Endothelial cell of umbilical vein (primary cell): ENCODE measurements at regions not wholly inside any gene's neighbourhood (a gene's known extent, or its start where the extent isn't known, plus 50 kb on each side); places are given as distances from the start of the nearest gene placed in this dataset.

Experiments
- BruUV-seq: library from RNA; stranded (reverse); fragments of 400-500 nt; replicated peaks from 2 replicates; lab custom pipeline; 2021; lab: Mats Ljungman, UMichigan
- CTCF ChIA-PET: fragments of 300-600, 350-600 bp; sonication (Branson Sonifier 250); formaldehyde crosslinking; loops from one replicate; lab custom pipeline; 2021; ENCODE audit warnings: antibody characterized with exemption, inconsistent platforms; lab: Charles Lee
- POLR2A ChIA-PET: fragments of 300-600, 350-600 bp; sonication (Branson Sonifier 250); formaldehyde crosslinking; loops from one replicate; lab custom pipeline; 2021; ENCODE audit warnings: antibody characterized with exemption, inconsistent platforms; lab: Charles Lee
- DNase-seq: peaks from one replicate; pipeline ENCODE4 v3.0.0-alpha.2; 2011; ENCODE audit warnings: low read depth, low spot score
- FAIRE-seq: peaks from 2 replicates; lab custom pipeline; 2011; peaks lifted over from hg19 to GRCh38; lab: Jason Lieb, UNC
- H2AFZ ChIP-seq: 2 replicates; pipeline ENCODE4 v1.6.0; 2012; ENCODE audit warnings: low read depth, low read length, control low read depth, inconsistent platforms
- H3K27ac ChIP-seq: 2 replicates; pipeline ENCODE4 v1.5.1; 2011; ENCODE audit warnings: low read depth, mild to moderate bottlenecking, control low read depth, low read length, moderate library complexity; ENCODE audit not compliant: insufficient read depth
- H3K27me3 ChIP-seq, 2 experiments: 2 replicates each; pipeline versions ENCODE4 v1.6.0 to v1.6.1; 2011; ENCODE audit warnings: low read length in 2 of 2, mixed read lengths in 1 of 2; ENCODE audit not compliant: control insufficient read depth in 2 of 2, insufficient read depth in 2 of 2
- H3K36me3 ChIP-seq, 2 experiments: 2 replicates in 1 of 2; 3 replicates in 1 of 2; pipeline ENCODE4 v1.5.1; 2011; ENCODE audit warnings: low read length in 2 of 2, mild to moderate bottlenecking in 1 of 2, moderate library complexity in 1 of 2; ENCODE audit not compliant: control insufficient read depth in 2 of 2, insufficient read depth in 2 of 2; ENCODE audit errors: extremely low read depth in 1 of 2
- H3K4me1 ChIP-seq: 3 replicates; pipeline ENCODE4 v1.5.1; 2011; ENCODE audit warnings: mild to moderate bottlenecking, low read length; ENCODE audit not compliant: control insufficient read depth, insufficient read depth; ENCODE audit errors: extremely low read depth
- H3K4me2 ChIP-seq: 2 replicates; pipeline ENCODE4 v1.6.1; 2011; ENCODE audit warnings: low read length, control low read depth, mixed read lengths; ENCODE audit not compliant: insufficient read depth
- H3K4me3 ChIP-seq, 3 experiments: fragments of 200-600 bp in 1 of 3; sonication (generic), shearing (Covaris generic) in 1 of 3; replicated peaks in 1 of 3; 2 replicates each; pipeline ENCODE4 v1.5.1; 2011 to 2016; ENCODE audit warnings: control low read depth in 3 of 3, low read length in 3 of 3, mild to moderate bottlenecking in 2 of 3, inconsistent platforms in 1 of 3, low read depth in 1 of 3, moderate library complexity in 1 of 3; ENCODE audit not compliant: insufficient read depth in 1 of 3
- H3K79me2 ChIP-seq: 2 replicates; pipeline ENCODE4 v1.6.0; 2012; ENCODE audit warnings: low read length, inconsistent platforms; ENCODE audit not compliant: control insufficient read depth, insufficient read depth
- H3K9ac ChIP-seq: replicated peaks from 2 replicates; pipeline ENCODE3; 2011; ENCODE audit warnings: low read length, control low read depth; ENCODE audit not compliant: insufficient read depth; ENCODE audit errors: extremely low read depth
- H3K9me1 ChIP-seq: replicated peaks from 3 replicates; pipeline ENCODE4 v1.6.0; 2011; ENCODE audit warnings: mild to moderate bottlenecking, low read length; ENCODE audit not compliant: control insufficient read depth, insufficient read depth; ENCODE audit errors: extremely low read depth
- H3K9me3 ChIP-seq: replicated peaks from 2 replicates; pipeline ENCODE4 v1.5.1; 2012; ENCODE audit warnings: low read length, inconsistent platforms; ENCODE audit not compliant: control insufficient read depth, insufficient read depth
- H4K20me1 ChIP-seq: replicated peaks from 2 replicates; pipeline ENCODE3; 2011; ENCODE audit warnings: mild to moderate bottlenecking, low read length; ENCODE audit not compliant: control insufficient read depth, insufficient read depth; ENCODE audit errors: extremely low read depth
- EZH2 ChIP-seq: IDR thresholded peaks from 2 replicates; pipeline ENCODE4 v1.6.1; 2012; ENCODE audit warnings: borderline replicate concordance, low read depth, mild to moderate bottlenecking, moderate library complexity, low read length, inconsistent platforms; ENCODE audit not compliant: severe bottlenecking
- FOS ChIP-seq: IDR thresholded peaks from 2 replicates; pipeline ENCODE4 v1.6.1; 2011; ENCODE audit warnings: mild to moderate bottlenecking, low read length, moderate library complexity, borderline replicate concordance; ENCODE audit not compliant: insufficient read depth
- GATA2 ChIP-seq: IDR thresholded peaks from 2 replicates; pipeline ENCODE4 v1.7.0; 2011; ENCODE audit warnings: low read depth, mild to moderate bottlenecking, moderate library complexity, mixed read lengths, low read length; ENCODE audit not compliant: insufficient read length, insufficient read depth
- JUN ChIP-seq: IDR thresholded peaks from 2 replicates; pipeline ENCODE4 v1.6.1; 2011; ENCODE audit warnings: borderline replicate concordance, low read depth; ENCODE audit not compliant: insufficient read length, insufficient read depth
- MYC ChIP-seq: IDR thresholded peaks from one replicate; pipeline ENCODE4 v1.6.1; 2011; ENCODE audit warnings: mild to moderate bottlenecking, low read depth, low read length
- POLR2A ChIP-seq: IDR thresholded peaks from 2 replicates; pipeline ENCODE4 v1.6.1; 2012; ENCODE audit warnings: low read depth, mild to moderate bottlenecking, control low read depth, low read length
- POLR2AphosphoS5 ChIP-seq: IDR thresholded peaks from 2 replicates; pipeline ENCODE4 v1.6.1; 2012; ENCODE audit warnings: low read depth, mild to moderate bottlenecking, control low read depth, low read length, moderate library complexity; ENCODE audit not compliant: insufficient read depth
- dilution Hi-C: fragments of 300-500 bp; cut with MboI; formaldehyde crosslinking; loops from one replicate; pipeline ENCODE4 v1.15.0; 2019; ENCODE audit warnings: low sequenced_read_pairs; ENCODE audit not compliant: extremely low pct_ligation_motif_present
- intact Hi-C: fragments of 100-400 bp; cut with micrococcal nuclease; formaldehyde crosslinking; loops from one replicate; pipeline ENCODE4 v1.10.0; 2022
- TF ChIP-seq, protein P1 (sequence below): IDR thresholded peaks from 2 replicates; pipeline ENCODE4 v1.6.1; 2011; ENCODE audit not compliant: insufficient read depth, insufficient read length
- TF ChIP-seq, protein P2 (sequence below), 2 donors: IDR thresholded peaks; 1 replicate in 1 of 2; 2 replicates in 1 of 2; pipeline ENCODE4 v1.5.1; 2011; ENCODE audit warnings: low read length in 2 of 2, mild to moderate bottlenecking in 2 of 2, moderate library complexity in 2 of 2, control low read depth in 1 of 2, inconsistent platforms in 1 of 2, low read depth in 1 of 2; ENCODE audit not compliant: insufficient read depth in 1 of 2; ENCODE audit errors: extremely low read depth in 1 of 2

DNA sequence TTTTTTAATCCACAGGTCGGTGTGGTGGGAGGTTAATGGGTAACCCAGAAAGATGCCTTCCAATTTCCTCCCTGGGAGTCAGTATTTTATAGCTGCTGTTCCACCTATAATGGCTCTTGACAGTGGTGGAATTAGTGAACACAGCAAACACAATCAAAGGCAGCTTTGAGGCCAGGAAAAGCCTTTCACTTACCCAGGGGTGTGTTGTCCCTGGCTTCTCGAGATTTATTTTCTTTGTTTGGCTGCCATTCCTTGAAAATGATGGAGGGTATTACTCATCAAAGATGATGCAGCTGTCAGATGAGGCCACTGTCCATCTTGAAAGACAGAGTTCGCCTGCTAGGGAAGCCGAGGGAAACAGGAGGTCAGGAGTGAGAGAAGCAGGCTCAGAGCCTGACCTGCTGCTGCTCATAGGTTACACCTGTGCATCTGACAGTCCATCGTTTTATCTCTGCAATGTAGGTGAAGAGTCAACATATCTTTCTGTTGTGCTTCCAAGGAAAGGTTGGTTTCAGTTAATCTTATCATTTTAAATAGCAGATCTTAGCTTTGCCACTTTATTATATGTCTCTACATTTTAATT lies 221.6 kb downstream of the XPNPEP1 start:
- no peak for TF ChIP-seq GATA2
- TF ChIP-seq POLR2A, result no peak
- TF ChIP-seq, protein P1, sequence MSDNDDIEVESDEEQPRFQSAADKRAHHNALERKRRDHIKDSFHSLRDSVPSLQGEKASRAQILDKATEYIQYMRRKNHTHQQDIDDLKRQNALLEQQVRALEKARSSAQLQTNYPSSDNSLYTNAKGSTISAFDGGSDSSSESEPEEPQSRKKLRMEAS, result no peak
- no peak for TF ChIP-seq FOS
- TF ChIP-seq JUN, result no peak
- TF ChIP-seq EZH2, result no peak
- TF ChIP-seq POLR2AphosphoS5, result no peak
- TF ChIP-seq MYC, result no peak
- TF ChIP-seq, protein P2, sequence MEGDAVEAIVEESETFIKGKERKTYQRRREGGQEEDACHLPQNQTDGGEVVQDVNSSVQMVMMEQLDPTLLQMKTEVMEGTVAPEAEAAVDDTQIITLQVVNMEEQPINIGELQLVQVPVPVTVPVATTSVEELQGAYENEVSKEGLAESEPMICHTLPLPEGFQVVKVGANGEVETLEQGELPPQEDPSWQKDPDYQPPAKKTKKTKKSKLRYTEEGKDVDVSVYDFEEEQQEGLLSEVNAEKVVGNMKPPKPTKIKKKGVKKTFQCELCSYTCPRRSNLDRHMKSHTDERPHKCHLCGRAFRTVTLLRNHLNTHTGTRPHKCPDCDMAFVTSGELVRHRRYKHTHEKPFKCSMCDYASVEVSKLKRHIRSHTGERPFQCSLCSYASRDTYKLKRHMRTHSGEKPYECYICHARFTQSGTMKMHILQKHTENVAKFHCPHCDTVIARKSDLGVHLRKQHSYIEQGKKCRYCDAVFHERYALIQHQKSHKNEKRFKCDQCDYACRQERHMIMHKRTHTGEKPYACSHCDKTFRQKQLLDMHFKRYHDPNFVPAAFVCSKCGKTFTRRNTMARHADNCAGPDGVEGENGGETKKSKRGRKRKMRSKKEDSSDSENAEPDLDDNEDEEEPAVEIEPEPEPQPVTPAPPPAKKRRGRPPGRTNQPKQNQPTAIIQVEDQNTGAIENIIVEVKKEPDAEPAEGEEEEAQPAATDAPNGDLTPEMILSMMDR (IDR thresholded peaks at IDR 0.05; ENCODE audit: extremely low read depth in 1 of 2, insufficient read depth in 1 of 2, low read depth in 1 of 2, low read length in 2 of 2), result no peak
- CTCF ChIA-PET, result no interaction called here
- Histone ChIP-seq H3K9ac (no peak overlapping the region), H3K36me3 (no peaks in the 10 kb centered on the region), H3K27ac (no peak overlapping the region), H2AFZ (no peak overlapping the region), H3K4me3 (no peak overlapping the region), H3K27me3 (no peaks in the 10 kb centered on the region), H3K4me2 (no peak overlapping the region), H4K20me1 (no peaks in the 10 kb centered on the region), H3K9me3 (no peaks in the 10 kb centered on the region), H3K9me1 (no peaks in the 10 kb centered on the region), H3K79me2 (no peaks in the 10 kb centered on the region), H3K4me1 (no peaks in the 10 kb centered on the region)
- no TSS peak for BruUV-seq
- intact Hi-C loops (no loop called here), dilution Hi-C loops (no loop called here)
- FAIRE-seq (no peak), DNase-seq (no peak)
- POLR2A ChIA-PET, result no interaction called here
